Caco-2 (cell line): ENCODE measurements at regions not wholly inside any gene's neighbourhood (a gene's known extent, or its start where the extent isn't known, plus 50 kb on each side); places are given as distances from the start of the nearest gene placed in this dataset.
A peak's percentile ranks its signal among the peaks of the same experiment; 100 is the strongest.

Experiments
- BruUV-seq: library from RNA; stranded (reverse); fragments of 400-500 nt; replicated peaks from 2 replicates; lab custom pipeline; 2021; lab: Mats Ljungman, UMichigan
- CTCF ChIA-PET: fragments of 300-600 bp; sonication (Branson Sonifier 250); formaldehyde crosslinking; loops from one replicate; lab custom pipeline; 2022; ENCODE audit warnings: antibody characterized with exemption; lab: Charles Lee
- POLR2A ChIA-PET: fragments of 300-600 bp; sonication (Branson Sonifier 250); formaldehyde crosslinking; loops from one replicate; lab custom pipeline; 2022; ENCODE audit warnings: antibody characterized with exemption; lab: Charles Lee
- DNase-seq, 2 experiments: peaks; one replicate each; pipeline versions ENCODE4 v3.0.0 to v3.0.0-alpha.2; 2020 to 2022
- H3K27me3 ChIP-seq: replicated peaks from 2 replicates; pipeline ENCODE4 v1.6.0; 2011; ENCODE audit warnings: low read length; ENCODE audit not compliant: control insufficient read depth, insufficient read depth
- H3K36me3 ChIP-seq: 2 replicates; pipeline ENCODE4 v1.5.1; 2011; ENCODE audit warnings: low read length; ENCODE audit not compliant: control insufficient read depth, insufficient read depth
- H3K4me1 ChIP-seq: fragments of 250-450 bp; sonication (Bioruptor Pico); 2 replicates; pipeline ENCODE4 v1.5.1; 2020; ENCODE audit warnings: mild to moderate bottlenecking
- H3K4me3 ChIP-seq: 2 replicates; pipeline ENCODE4 v1.5.1; 2011; ENCODE audit warnings: low read depth, mild to moderate bottlenecking, control low read depth, low read length
- H3K9me3 ChIP-seq: fragments of 250-450 bp; sonication (Bioruptor Pico); 2 replicates; pipeline ENCODE4 v1.5.1; 2020; ENCODE audit warnings: mild to moderate bottlenecking, moderate library complexity
- H3K27ac Mint-ChIP-seq: one replicate; pipeline ENCODE4 v1.8.0; 2022; ENCODE audit warnings: mixed read lengths; ENCODE audit not compliant: unreplicated experiment
- H3K27me3 Mint-ChIP-seq: one replicate; pipeline ENCODE4 v1.8.0; 2022; ENCODE audit warnings: mixed read lengths; ENCODE audit not compliant: insufficient read depth, unreplicated experiment
- H3K36me3 Mint-ChIP-seq: one replicate; pipeline ENCODE4 v1.8.0; 2022; ENCODE audit warnings: mild to moderate bottlenecking, mixed read lengths; ENCODE audit not compliant: insufficient read depth, unreplicated experiment
- H3K4me1 Mint-ChIP-seq: one replicate; pipeline ENCODE4 v1.8.0; 2022; ENCODE audit warnings: low read depth, mixed read lengths; ENCODE audit not compliant: unreplicated experiment
- H3K4me3 Mint-ChIP-seq: one replicate; pipeline ENCODE4 v1.8.0; 2022; ENCODE audit warnings: mild to moderate bottlenecking, moderate library complexity, mixed read lengths; ENCODE audit not compliant: unreplicated experiment
- H3K9me3 Mint-ChIP-seq: one replicate; pipeline ENCODE4 v1.8.0; 2022; ENCODE audit warnings: mixed read lengths; ENCODE audit not compliant: unreplicated experiment
- intact Hi-C: fragments of 100-400 bp; cut with micrococcal nuclease; formaldehyde crosslinking; loops from one replicate; pipeline ENCODE4 v1.10.0; 2022; ENCODE audit not compliant: unreplicated experiment
- TF ChIP-seq, protein P1 (sequence below), 2 experiments: fragments of 200-600 bp in 1 of 2; IDR thresholded peaks; 1 replicate in 1 of 2; 2 replicates in 1 of 2; pipeline versions ENCODE4 v1.5.1 to v1.8.0; 2011 to 2022; ENCODE audit warnings: antibody characterized with exemption in 1 of 2, control low read depth in 1 of 2, inconsistent platforms in 1 of 2, low read depth in 1 of 2, low read length in 1 of 2, mild to moderate bottlenecking in 1 of 2, moderate library complexity in 1 of 2; ENCODE audit not compliant: insufficient read depth in 1 of 2, severe bottlenecking in 1 of 2, unreplicated experiment in 1 of 2

GRCh38 chr6:104239971-104240370 lies 619.7 kb downstream of the HACE1 start:
- TF ChIP-seq, protein P1, sequence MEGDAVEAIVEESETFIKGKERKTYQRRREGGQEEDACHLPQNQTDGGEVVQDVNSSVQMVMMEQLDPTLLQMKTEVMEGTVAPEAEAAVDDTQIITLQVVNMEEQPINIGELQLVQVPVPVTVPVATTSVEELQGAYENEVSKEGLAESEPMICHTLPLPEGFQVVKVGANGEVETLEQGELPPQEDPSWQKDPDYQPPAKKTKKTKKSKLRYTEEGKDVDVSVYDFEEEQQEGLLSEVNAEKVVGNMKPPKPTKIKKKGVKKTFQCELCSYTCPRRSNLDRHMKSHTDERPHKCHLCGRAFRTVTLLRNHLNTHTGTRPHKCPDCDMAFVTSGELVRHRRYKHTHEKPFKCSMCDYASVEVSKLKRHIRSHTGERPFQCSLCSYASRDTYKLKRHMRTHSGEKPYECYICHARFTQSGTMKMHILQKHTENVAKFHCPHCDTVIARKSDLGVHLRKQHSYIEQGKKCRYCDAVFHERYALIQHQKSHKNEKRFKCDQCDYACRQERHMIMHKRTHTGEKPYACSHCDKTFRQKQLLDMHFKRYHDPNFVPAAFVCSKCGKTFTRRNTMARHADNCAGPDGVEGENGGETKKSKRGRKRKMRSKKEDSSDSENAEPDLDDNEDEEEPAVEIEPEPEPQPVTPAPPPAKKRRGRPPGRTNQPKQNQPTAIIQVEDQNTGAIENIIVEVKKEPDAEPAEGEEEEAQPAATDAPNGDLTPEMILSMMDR (IDR thresholded peaks at IDR 0.05; ENCODE audit: insufficient read depth in 1 of 2, low read depth in 1 of 2, low read length in 1 of 2, severe bottlenecking in 1 of 2, unreplicated experiment in 1 of 2), result no peak
- Mint-ChIP-seq H3K27ac (peak overlapping the region; percentile 72), H3K9me3 (peaks cover 24% of the 10 kb centered on the region), H3K4me3 (no peak overlapping the region), H3K4me1 (peaks cover 18% of the 10 kb centered on the region), H3K36me3 (peaks cover 6% of the 10 kb centered on the region), H3K27me3 (no peaks in the 10 kb centered on the region)
- H3K36me3 ChIP-seq, result no peaks in the 10 kb centered on the region
- DNase-seq, result peak; percentile 69 to 72
- H3K4me3 ChIP-seq, result no peak overlapping the region
- POLR2A ChIA-PET, result no interaction called here
- CTCF ChIA-PET, result no interaction called here
- BruUV-seq, result no TSS peak
- H3K27me3 ChIP-seq, result no peaks in the 10 kb centered on the region
- intact Hi-C loops, result loop anchor here (1.0 kb wide), 4 partner anchors 9 to 85 kb away; no protein-coding TSS in a partner anchor
- H3K9me3 ChIP-seq, result peaks cover 7% of the 10 kb centered on the region
- H3K4me1 ChIP-seq, result peaks cover 35% of the 10 kb centered on the region

DNA sequence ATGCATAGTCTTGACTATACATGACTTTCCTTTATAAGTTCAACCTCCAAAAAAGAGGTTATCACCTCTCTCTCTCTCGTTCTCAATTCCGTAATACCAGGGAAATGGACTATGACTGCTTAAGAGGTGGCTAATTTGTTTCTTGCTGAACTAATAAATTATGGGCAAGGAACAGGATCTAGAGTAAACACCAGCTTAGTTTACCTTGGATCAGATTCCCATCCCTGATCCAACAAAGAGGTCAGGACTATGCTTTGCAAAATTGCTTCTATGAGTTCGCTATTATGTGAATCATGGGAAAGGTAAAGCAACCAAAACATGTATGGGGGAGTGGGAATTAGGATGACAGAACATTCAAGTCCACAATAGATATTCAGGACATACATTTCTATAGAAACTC lies 630.7 kb downstream of the HACE1 start:
- CTCF ChIA-PET, result no interaction called here
- H3K9me3 ChIP-seq, result no peaks in the 10 kb centered on the region
- no peak for DNase-seq
- BruUV-seq, result no TSS peak
- Mint-ChIP-seq H3K27me3 (no peaks in the 10 kb centered on the region), H3K27ac (no peak overlapping the region), H3K9me3 (no peaks in the 10 kb centered on the region), H3K4me1 (peaks cover 19% of the 10 kb centered on the region), H3K4me3 (no peak overlapping the region), H3K36me3 (peaks cover 9% of the 10 kb centered on the region)
- intact Hi-C loops, result no loop called here
- no peak overlapping the region for H3K4me3 ChIP-seq
- H3K4me1 ChIP-seq, result peaks cover 27% of the 10 kb centered on the region
- POLR2A ChIA-PET, result no interaction called here
- no peaks in the 10 kb centered on the region for H3K36me3 ChIP-seq
- TF ChIP-seq, protein P1 (IDR thresholded peaks at IDR 0.05; ENCODE audit: insufficient read depth in 1 of 2, low read depth in 1 of 2, low read length in 1 of 2, severe bottlenecking in 1 of 2, unreplicated experiment in 1 of 2), result no peak
- H3K27me3 ChIP-seq, result no peaks in the 10 kb centered on the region

- POLR2A ChIA-PET, result no interaction called here
- no peak overlapping the region for H3K4me3 Mint-ChIP-seq
- Histone ChIP-seq H3K4me3 (no peak overlapping the region), H3K27me3 (no peaks in the 10 kb centered on the region), H3K4me1 (peaks cover 27% of the 10 kb centered on the region), H3K9me3 (no peaks in the 10 kb centered on the region), H3K36me3 (no peaks in the 10 kb centered on the region)
- H3K27me3 Mint-ChIP-seq, result no peaks in the 10 kb centered on the region
- no peaks in the 10 kb centered on the region for H3K9me3 Mint-ChIP-seq
- no peak overlapping the region for H3K27ac Mint-ChIP-seq
- peaks cover 9% of the 10 kb centered on the region for H3K36me3 Mint-ChIP-seq
- H3K4me1 Mint-ChIP-seq, result peaks cover 14% of the 10 kb centered on the region
- TF ChIP-seq, protein P1 (IDR thresholded peaks at IDR 0.05; ENCODE audit: insufficient read depth in 1 of 2, low read depth in 1 of 2, low read length in 1 of 2, severe bottlenecking in 1 of 2, unreplicated experiment in 1 of 2), result no peak
- CTCF ChIA-PET, result no interaction called here
- BruUV-seq, result no TSS peak
- no peak for DNase-seq
- intact Hi-C loops, result no loop called here
Measured at GRCh38 chr6:104227508-104227907, 632.2 kb downstream of the HACE1 start.
